HepG2 (cell line): ENCODE measurements at regions not wholly inside any gene's neighbourhood (a gene's known extent, or its start where the extent isn't known, plus 50 kb on each side); places are given as distances from the start of the nearest gene placed in this dataset.

ENCODE experiments used
- CCAR2 ChIP-seq: fragments of 200-400 bp; formaldehyde crosslinking; optimal IDR thresholded peaks from 2 replicates; pipeline ENCODE3; 2018; ENCODE audit warnings: low read depth, mild to moderate bottlenecking, low read length, moderate library complexity
- GABPA ChIP-seq, 2 experiments: IDR thresholded peaks; 2 replicates each; pipeline ENCODE4 v1.6.1; 2011 to 2016; ENCODE audit warnings: low read depth in 2 of 2, low read length in 1 of 2, missing biosample characterization in 1 of 2, missing genetic modification characterization in 1 of 2
- HNRNPH1 ChIP-seq: fragments of 200-400 bp; formaldehyde crosslinking; optimal IDR thresholded peaks from 2 replicates; pipeline ENCODE3; 2017; ENCODE audit warnings: mild to moderate bottlenecking, low read depth, low read length
- JUN ChIP-seq: sonication (generic); formaldehyde crosslinking; IDR thresholded peaks from 2 replicates; pipeline ENCODE4 v1.4.0; 2020; ENCODE audit warnings: mild to moderate bottlenecking, missing genetic modification reagents
- NCOR1 ChIP-seq: fragments of 200-600 bp; sonication (generic); IDR thresholded peaks from 2 replicates; pipeline ENCODE4 v1.7.0; 2017; ENCODE audit warnings: antibody characterized with exemption, low read length, borderline replicate concordance
- REL ChIP-seq: sonication (generic); formaldehyde crosslinking; conservative IDR thresholded peaks from 2 replicates; pipeline ENCODE4 v1.8.0; 2022; ENCODE audit warnings: mild to moderate bottlenecking, missing genetic modification reagents, moderate library complexity
- SATB2 ChIP-seq: sonication (generic); formaldehyde crosslinking; IDR thresholded peaks from 2 replicates; pipeline ENCODE4 v1.5.0; 2020; ENCODE audit warnings: missing genetic modification reagents
- ZNF678 ChIP-seq: sonication (generic); formaldehyde crosslinking; IDR thresholded peaks from 2 replicates; pipeline ENCODE4 v1.4.0; 2020; ENCODE audit warnings: mild to moderate bottlenecking, missing genetic modification reagents
- TF ChIP-seq, protein P1 (sequence below): sonication (generic); formaldehyde crosslinking; IDR thresholded peaks from 2 replicates; pipeline ENCODE4 v1.5.0; 2020; ENCODE audit warnings: mild to moderate bottlenecking, missing genetic modification reagents, moderate library complexity

DNA sequence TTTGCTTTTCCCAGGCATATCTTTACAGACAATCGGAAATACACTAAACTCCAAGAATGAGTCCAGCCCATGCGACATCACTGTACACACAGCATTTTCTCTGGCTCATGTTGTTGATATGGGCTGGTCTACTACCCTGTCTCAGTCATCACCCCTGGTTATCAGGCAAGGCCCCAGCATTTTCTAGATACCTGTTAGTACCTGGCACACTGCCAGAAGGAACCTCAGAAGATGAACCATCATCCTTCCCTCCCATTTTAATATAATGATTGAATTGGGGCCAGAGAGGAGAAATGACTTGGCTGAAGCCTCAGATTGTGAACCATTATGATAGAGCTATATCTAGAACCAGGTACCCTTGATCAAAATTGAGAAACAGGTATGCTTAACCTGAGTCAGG is 406.2 kb downstream of the CDH11 start:
- TF ChIP-seq JUN (no peak), NCOR1 (no peak), HNRNPH1 (no peak), GABPA (IDR thresholded peaks at IDR 0.05; ENCODE audit: low read depth, low read length) (no peak), GABPA (CRISPR knock-in tag; IDR thresholded peaks at IDR 0.05; ENCODE audit: low read depth) (no peak), SATB2 (no peak), ZNF678 (CRISPR knock-in tag) (no peak), REL (CRISPR knock-in tag) (no peak), CCAR2 (no peak)
- TF ChIP-seq, protein P1, sequence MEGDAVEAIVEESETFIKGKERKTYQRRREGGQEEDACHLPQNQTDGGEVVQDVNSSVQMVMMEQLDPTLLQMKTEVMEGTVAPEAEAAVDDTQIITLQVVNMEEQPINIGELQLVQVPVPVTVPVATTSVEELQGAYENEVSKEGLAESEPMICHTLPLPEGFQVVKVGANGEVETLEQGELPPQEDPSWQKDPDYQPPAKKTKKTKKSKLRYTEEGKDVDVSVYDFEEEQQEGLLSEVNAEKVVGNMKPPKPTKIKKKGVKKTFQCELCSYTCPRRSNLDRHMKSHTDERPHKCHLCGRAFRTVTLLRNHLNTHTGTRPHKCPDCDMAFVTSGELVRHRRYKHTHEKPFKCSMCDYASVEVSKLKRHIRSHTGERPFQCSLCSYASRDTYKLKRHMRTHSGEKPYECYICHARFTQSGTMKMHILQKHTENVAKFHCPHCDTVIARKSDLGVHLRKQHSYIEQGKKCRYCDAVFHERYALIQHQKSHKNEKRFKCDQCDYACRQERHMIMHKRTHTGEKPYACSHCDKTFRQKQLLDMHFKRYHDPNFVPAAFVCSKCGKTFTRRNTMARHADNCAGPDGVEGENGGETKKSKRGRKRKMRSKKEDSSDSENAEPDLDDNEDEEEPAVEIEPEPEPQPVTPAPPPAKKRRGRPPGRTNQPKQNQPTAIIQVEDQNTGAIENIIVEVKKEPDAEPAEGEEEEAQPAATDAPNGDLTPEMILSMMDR (CRISPR knock-in tag): no peak
